IMR-90 (cell line): ENCODE measurements at regions not wholly inside any gene's neighbourhood (a gene's known extent, or its start where the extent isn't known, plus 50 kb on each side); places are given as distances from the start of the nearest gene placed in this dataset.
A peak's percentile ranks its signal among the peaks of the same experiment; 100 is the strongest.

Experiments
- ATAC-seq: fragments of 200-7000 bp; cut with Tn5 transposase; 2 replicates; pipeline ENCODE4 v1.9.1; 2020; ENCODE audit warnings: low read depth, mild to moderate bottlenecking, moderate library complexity
- BruUV-seq: library from RNA; stranded (reverse); fragments of 400-500 nt; replicated peaks from 2 replicates; lab custom pipeline; 2021; lab: Mats Ljungman, UMichigan
- CTCF ChIA-PET: fragments of 300-600 bp; formaldehyde crosslinking; extraction: SDS; loops from one replicate; lab custom pipeline; 2021; ENCODE audit warnings: antibody characterized with exemption; lab: Yijun Ruan, JAX
- POLR2A ChIA-PET: fragments of 300-600 bp; sonication (Branson Sonifier 250); formaldehyde crosslinking; loops from one replicate; lab custom pipeline; 2022; ENCODE audit warnings: antibody characterized with exemption; ENCODE audit not compliant: unreplicated experiment; lab: Charles Lee
- DNase-seq: peaks from one replicate; pipeline ENCODE4 v3.0.0; 2013
- H2AFZ ChIP-seq: replicated peaks from 2 replicates; pipeline ENCODE3; 2013; ENCODE audit warnings: low read length, mild to moderate bottlenecking; ENCODE audit not compliant: poor library complexity
- H2AK5ac ChIP-seq: 2 replicates; pipeline ENCODE4 v1.6.1; 2013; ENCODE audit warnings: low read depth, low read length, inconsistent platforms
- H2AK9ac ChIP-seq: replicated peaks from 2 replicates; pipeline ENCODE3; 2013; ENCODE audit warnings: mild to moderate bottlenecking, low read depth, low read length, moderate library complexity; ENCODE audit not compliant: poor library complexity
- H2BK120ac ChIP-seq: 2 replicates; pipeline ENCODE4 v1.6.1; 2013; ENCODE audit warnings: low read depth, low read length, inconsistent platforms
- H2BK15ac ChIP-seq: 3 replicates; pipeline ENCODE4 v1.6.1; 2013; ENCODE audit warnings: low read depth, low read length, inconsistent platforms
- H2BK20ac ChIP-seq: 2 replicates; pipeline ENCODE4 v1.6.1; 2013; ENCODE audit warnings: low read depth, mild to moderate bottlenecking, inconsistent platforms, low read length, moderate library complexity
- H2BK5ac ChIP-seq: 2 replicates; pipeline ENCODE4 v1.6.1; 2013; ENCODE audit warnings: mild to moderate bottlenecking, low read depth, low read length, inconsistent platforms; ENCODE audit not compliant: poor library complexity, severe bottlenecking
- H3K14ac ChIP-seq: replicated peaks from 2 replicates; pipeline ENCODE4 v1.6.1; 2013; ENCODE audit warnings: low read depth, low read length, inconsistent platforms
- H3K18ac ChIP-seq: 2 replicates; pipeline ENCODE4 v1.6.1; 2013; ENCODE audit warnings: low read depth, low read length, control low read depth
- H3K23ac ChIP-seq: 2 replicates; pipeline ENCODE4 v1.6.1; 2013; ENCODE audit warnings: low read depth, low read length, inconsistent platforms
- H3K27ac ChIP-seq: 2 replicates; pipeline ENCODE4 v1.5.1; 2013; ENCODE audit warnings: mild to moderate bottlenecking, control low read depth, low read length; ENCODE audit not compliant: insufficient read depth
- H3K27me3 ChIP-seq: 2 replicates; pipeline ENCODE4 v1.6.1; 2013; ENCODE audit warnings: low read length; ENCODE audit not compliant: control insufficient read depth, insufficient read depth
- H3K36me3 ChIP-seq: 2 replicates; pipeline ENCODE4 v1.6.1; 2013; ENCODE audit warnings: low read length, mixed read lengths; ENCODE audit not compliant: control insufficient read depth, insufficient read depth
- H3K4ac ChIP-seq: 2 replicates; pipeline ENCODE4 v1.6.1; 2013; ENCODE audit warnings: low read depth, low read length, inconsistent platforms
- H3K4me1 ChIP-seq: 2 replicates; pipeline ENCODE4 v1.6.1; 2013; ENCODE audit warnings: low read length, mixed read lengths; ENCODE audit not compliant: control insufficient read depth, insufficient read depth
- H3K4me2 ChIP-seq: 2 replicates; pipeline ENCODE4 v1.6.1; 2013; ENCODE audit warnings: low read depth, mild to moderate bottlenecking, control low read depth, low read length, moderate library complexity
- H3K4me3 ChIP-seq: 2 replicates; pipeline ENCODE4 v1.5.1; 2013; ENCODE audit warnings: low read depth, mild to moderate bottlenecking, control low read depth, low read length, moderate library complexity; ENCODE audit not compliant: insufficient read depth
- H3K56ac ChIP-seq: 2 replicates; pipeline ENCODE4 v1.6.1; 2013; ENCODE audit warnings: low read length, inconsistent platforms; ENCODE audit not compliant: insufficient read depth; ENCODE audit errors: extremely low read depth
- H3K79me1 ChIP-seq, 2 experiments: 2 replicates each; pipeline ENCODE4 v1.6.1; 2013; ENCODE audit warnings: low read length in 2 of 2, inconsistent platforms in 1 of 2, low read depth in 1 of 2
- H3K9ac ChIP-seq: 2 replicates; pipeline ENCODE4 v1.6.1; 2013; ENCODE audit warnings: low read depth, low read length, control low read depth
- H3K9me1 ChIP-seq: 2 replicates; pipeline ENCODE4 v1.6.1; 2013; ENCODE audit warnings: low read length, inconsistent platforms; ENCODE audit not compliant: insufficient read depth
- H3K9me3 ChIP-seq: 2 replicates; pipeline ENCODE4 v1.6.1; 2013; ENCODE audit warnings: low read length; ENCODE audit not compliant: control insufficient read depth, insufficient read depth
- H4K20me1 ChIP-seq: 2 replicates; pipeline ENCODE4 v1.6.1; 2013; ENCODE audit warnings: low read length, inconsistent platforms; ENCODE audit not compliant: insufficient read depth
- H4K5ac ChIP-seq: 2 replicates; pipeline ENCODE4 v1.6.1; 2013; ENCODE audit warnings: mild to moderate bottlenecking, low read depth, low read length, control low read depth
- H4K8ac ChIP-seq, 2 experiments: 2 replicates each; pipeline ENCODE4 v1.6.1; 2013; ENCODE audit warnings: low read depth in 2 of 2, low read length in 2 of 2, control low read depth in 1 of 2, inconsistent platforms in 1 of 2
- H4K91ac ChIP-seq: 2 replicates; pipeline ENCODE4 v1.6.1; 2013; ENCODE audit warnings: low read depth, low read length, inconsistent platforms; ENCODE audit not compliant: insufficient read depth
- CEBPB ChIP-seq: IDR thresholded peaks from 2 replicates; pipeline ENCODE4 v1.6.1; 2012; ENCODE audit warnings: low read depth, low read length, improper control_type of control experiment
- RCOR1 ChIP-seq: IDR thresholded peaks from 2 replicates; pipeline ENCODE4 v1.6.1; 2012; ENCODE audit warnings: mild to moderate bottlenecking, low read length, improper control_type of control experiment; ENCODE audit not compliant: insufficient replicate concordance
- WGBS, 2 experiments: methylation state at CpG; one replicate each; pipeline versions ENCODE4 v1.1.5 to v1.1.7; 2013; ENCODE audit warnings: missing lambda C conversion rate in 2 of 2; ENCODE audit not compliant: insufficient read length in 1 of 2; ENCODE audit errors: extremely low coverage in 2 of 2; 5-methylcytosine and 5-hydroxymethylcytosine counted together
- dilution Hi-C: fragments of 300-500 bp; cut with HindIII; formaldehyde crosslinking; loops from one replicate; pipeline ENCODE4 v1.14.3; 2018; ENCODE audit warnings: low sequenced_read_pairs; ENCODE audit not compliant: unreplicated experiment
- in situ Hi-C: fragments of 300-500 bp; cut with MboI; formaldehyde crosslinking; loops from 3 replicates; pipeline ENCODE4 v1.14.3; 2019; ENCODE audit warnings: low sequenced_read_pairs, inconsistent platforms, mixed read lengths
- intact Hi-C: fragments of 100-400 bp; cut with micrococcal nuclease; formaldehyde crosslinking; loops from 2 replicates; pipeline ENCODE4 v1.10.0; 2022

- ATAC-seq (peak; percentile 54), DNase-seq (peak; percentile 59)
- Histone ChIP-seq H2BK5ac (no peak overlapping the region), H3K4me2 (no peak overlapping the region), H3K27me3 (no peaks in the 10 kb centered on the region), H3K79me1 (no peaks in the 10 kb centered on the region), H2AFZ (no peak overlapping the region), H3K4me3 (no peak overlapping the region), H4K20me1 (no peaks in the 10 kb centered on the region), H2BK15ac (no peak overlapping the region), H3K18ac (no peak overlapping the region), H2AK9ac (no peak overlapping the region), H3K23ac (no peak overlapping the region), H2BK20ac (no peak overlapping the region), H3K9me3 (no peaks in the 10 kb centered on the region), H4K5ac (no peak overlapping the region), H3K9me1 (no peaks in the 10 kb centered on the region), H3K27ac (no peak overlapping the region), H2BK120ac (no peak overlapping the region), H3K56ac (no peak overlapping the region), H3K4me1 (no peaks in the 10 kb centered on the region), H4K91ac (no peak overlapping the region), H3K14ac (no peak overlapping the region), H2AK5ac (no peak overlapping the region), H4K8ac (no peak overlapping the region), H3K4ac (no peak overlapping the region), H3K36me3 (no peaks in the 10 kb centered on the region), H3K9ac (no peak overlapping the region)
- dilution Hi-C loops (no loop called here), intact Hi-C loops (no loop called here), in situ Hi-C loops (no loop called here)
- ChIA-PET CTCF (no interaction called here), POLR2A (interaction anchor here (0.6 kb wide), 1 partner anchor 837 kb away, joined by 3 read pairs; no protein-coding TSS in a partner anchor)
- WGBS, 2 experiments: no CpG with 5 or more reads among the region's 4 CpGs
- TF ChIP-seq RCOR1 (no peak), CEBPB (peak; percentile 30; the same call in 1 of the 2 replicates)
- no TSS peak for BruUV-seq
These were observed 298.0 kb upstream of the ZC3H12C start for GRCh38 chr11:109795234-109795633.
